ENCODE measurements at regions not wholly inside any gene's neighbourhood (a gene's known extent, or its start where the extent isn't known, plus 50 kb on each side); places are given as distances from the start of the nearest gene placed in this dataset.
"Not testable (repeated sequence)": the region's sequence is repeated elsewhere in the genome, so short reads cannot be mapped to it uniquely, and the experiment has no call there.

DNA sequence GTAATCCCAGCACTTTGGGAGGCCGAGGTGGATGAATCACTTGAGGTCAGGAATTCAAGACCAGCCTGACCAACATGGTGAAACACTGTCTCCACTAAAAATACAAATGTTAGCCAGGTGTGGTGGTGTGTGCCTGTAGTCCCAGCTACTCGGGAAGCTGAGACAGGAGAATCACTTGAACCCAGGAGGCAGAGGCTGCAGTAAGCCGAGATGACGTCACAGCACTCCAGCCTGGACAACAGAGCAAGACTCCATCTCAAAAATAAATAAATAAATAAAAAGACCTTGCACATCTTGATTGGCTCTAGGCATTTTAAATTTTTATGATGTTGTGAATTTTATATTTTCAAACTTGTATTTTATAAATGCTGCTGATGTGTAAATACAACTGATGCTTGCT lies 141.7 kb downstream of the ARRDC3 start:
- TF ChIP-seq POLR2A (IDR thresholded peaks at IDR 0.05; ENCODE audit: extremely low read depth, insufficient read length); CTCF (IDR thresholded peaks at IDR 0.05; ENCODE audit: low read depth, low read length); MYC (IDR thresholded peaks at IDR 0.05; ENCODE audit: low read depth, low read length): not testable (repeated sequence)
